ENCODE measurements at regions not wholly inside any gene's neighbourhood (a gene's known extent, or its start where the extent isn't known, plus 50 kb on each side); places are given as distances from the start of the nearest gene placed in this dataset.

GRCh38 chr12:127649961-127650360 is 617.0 kb upstream of the TMEM132C start:
- TF ChIP-seq CTCF (IDR thresholded peaks at IDR 0.05; ENCODE audit: insufficient read depth, low read length, poor library complexity, severe bottlenecking) (no peak), EZH2phosphoT487 (conservative IDR thresholded peaks at IDR 0.05; ENCODE audit: low read length) (no peak)
